ENCODE measurements at regions not wholly inside any gene's neighbourhood (a gene's known extent, or its start where the extent isn't known, plus 50 kb on each side); places are given as distances from the start of the nearest gene placed in this dataset.
"Not testable (repeated sequence)": the region's sequence is repeated elsewhere in the genome, so short reads cannot be mapped to it uniquely, and the experiment has no call there.

GRCh38 chr3:186442979-186443378, 80.9 kb upstream of the DGKG start:
- TF ChIP-seq, protein P1, sequence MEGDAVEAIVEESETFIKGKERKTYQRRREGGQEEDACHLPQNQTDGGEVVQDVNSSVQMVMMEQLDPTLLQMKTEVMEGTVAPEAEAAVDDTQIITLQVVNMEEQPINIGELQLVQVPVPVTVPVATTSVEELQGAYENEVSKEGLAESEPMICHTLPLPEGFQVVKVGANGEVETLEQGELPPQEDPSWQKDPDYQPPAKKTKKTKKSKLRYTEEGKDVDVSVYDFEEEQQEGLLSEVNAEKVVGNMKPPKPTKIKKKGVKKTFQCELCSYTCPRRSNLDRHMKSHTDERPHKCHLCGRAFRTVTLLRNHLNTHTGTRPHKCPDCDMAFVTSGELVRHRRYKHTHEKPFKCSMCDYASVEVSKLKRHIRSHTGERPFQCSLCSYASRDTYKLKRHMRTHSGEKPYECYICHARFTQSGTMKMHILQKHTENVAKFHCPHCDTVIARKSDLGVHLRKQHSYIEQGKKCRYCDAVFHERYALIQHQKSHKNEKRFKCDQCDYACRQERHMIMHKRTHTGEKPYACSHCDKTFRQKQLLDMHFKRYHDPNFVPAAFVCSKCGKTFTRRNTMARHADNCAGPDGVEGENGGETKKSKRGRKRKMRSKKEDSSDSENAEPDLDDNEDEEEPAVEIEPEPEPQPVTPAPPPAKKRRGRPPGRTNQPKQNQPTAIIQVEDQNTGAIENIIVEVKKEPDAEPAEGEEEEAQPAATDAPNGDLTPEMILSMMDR (IDR thresholded peaks at IDR 0.05; ENCODE audit: low read depth, low read length), result not testable (repeated sequence)
- not testable (repeated sequence) for TF ChIP-seq POLR2A (IDR thresholded peaks at IDR 0.05; ENCODE audit: extremely low read depth, insufficient read length); MYC (IDR thresholded peaks at IDR 0.05; ENCODE audit: low read depth, low read length); MAX (IDR thresholded peaks at IDR 0.05; ENCODE audit: low read depth, low read length)

All from NB4 (cell line).